ENCODE measurements at regions not wholly inside any gene's neighbourhood (a gene's known extent, or its start where the extent isn't known, plus 50 kb on each side); places are given as distances from the start of the nearest gene placed in this dataset.

GRCh38 chr15:58306591-58307312, 125.0 kb upstream of the LIPC start (continued):
- TF ChIP-seq ZFP37 (CRISPR knock-in tag; IDR thresholded peaks at IDR 0.05; ENCODE audit: borderline replicate concordance) (no peak), ZNF260 (CRISPR knock-in tag; IDR thresholded peaks at IDR 0.05; ENCODE audit: borderline replicate concordance, low read depth) (no peak), SOX13 (IDR thresholded peaks at IDR 0.05) (no peak), SOX13 (CRISPR knock-in tag; conservative IDR thresholded peaks at IDR 0.05 in 1 of 2, IDR thresholded peaks at IDR 0.05 in 1 of 2) (0 out of 4 replicates have a peak, but pooled peaks of 1 of the 2 experiments have one; percentile 31), ZSCAN31 (CRISPR knock-in tag; IDR thresholded peaks at IDR 0.05; ENCODE audit: low read depth) (no peak), ASH2L (IDR thresholded peaks at IDR 0.05; ENCODE audit: insufficient read length, low read depth, low read length) (no peak), JUNB (CRISPR knock-in tag; IDR thresholded peaks at IDR 0.05; ENCODE audit: borderline replicate concordance) (no peak)

GRCh38 chr15:58307313-58307961, 124.4 kb upstream of the LIPC start:
- Histone ChIP-seq H3K4me1 (ENCODE audit: insufficient read depth, low read length) (peaks cover 32% of the 10 kb centered on the region), H4K20me1 (ENCODE audit: insufficient read depth, low read length) (no peaks in the 10 kb centered on the region), H3K36me3 (replicated peaks in 1 of 2; ENCODE audit: control insufficient read depth in 1 of 2, insufficient read depth in 2 of 2, low read length in 2 of 2) (no peaks in the 10 kb centered on the region), H3K79me2 (ENCODE audit: insufficient read depth, low read length) (no peaks in the 10 kb centered on the region), H2AFZ (ENCODE audit: low read length) (no peak overlapping the region), H3K9me3 (ENCODE audit: low read length) (no peaks in the 10 kb centered on the region), H3K4me2 (ENCODE audit: low read depth, low read length) (0 out of 2 replicates have a peak overlapping the region, but pooled peaks have one; percentile 42), H3K9ac (ENCODE audit: insufficient read depth, low read depth, low read length) (no peak overlapping the region), H3K4me3 (replicated peaks in 1 of 3; ENCODE audit: insufficient read depth in 1 of 3, low read depth in 2 of 3, low read length in 3 of 3) (no peak overlapping the region), H3K27ac (ENCODE audit: extremely low read length, insufficient read depth, low read length) (peak overlapping the region; percentile 50), H3K27me3 (ENCODE audit: control insufficient read depth in 1 of 2, insufficient read depth in 2 of 2, low read length in 2 of 2) (no peaks in the 10 kb centered on the region)
- in situ Hi-C loops (cut with HindIII; ENCODE audit: extremely low pct_ligation_motif_present, low pct_unique_long_range_greater_than_20kb) (no loop called here), intact Hi-C loops (cut with micrococcal nuclease; ENCODE audit: unreplicated experiment) (no loop called here)
- CTCF ChIA-PET (ENCODE audit: low intra/inter-chr PET ratio, low total read pairs) = no interaction called here
- no peak for DNase-seq (ENCODE audit: low spot score)
- TF ChIP-seq, protein P1, sequence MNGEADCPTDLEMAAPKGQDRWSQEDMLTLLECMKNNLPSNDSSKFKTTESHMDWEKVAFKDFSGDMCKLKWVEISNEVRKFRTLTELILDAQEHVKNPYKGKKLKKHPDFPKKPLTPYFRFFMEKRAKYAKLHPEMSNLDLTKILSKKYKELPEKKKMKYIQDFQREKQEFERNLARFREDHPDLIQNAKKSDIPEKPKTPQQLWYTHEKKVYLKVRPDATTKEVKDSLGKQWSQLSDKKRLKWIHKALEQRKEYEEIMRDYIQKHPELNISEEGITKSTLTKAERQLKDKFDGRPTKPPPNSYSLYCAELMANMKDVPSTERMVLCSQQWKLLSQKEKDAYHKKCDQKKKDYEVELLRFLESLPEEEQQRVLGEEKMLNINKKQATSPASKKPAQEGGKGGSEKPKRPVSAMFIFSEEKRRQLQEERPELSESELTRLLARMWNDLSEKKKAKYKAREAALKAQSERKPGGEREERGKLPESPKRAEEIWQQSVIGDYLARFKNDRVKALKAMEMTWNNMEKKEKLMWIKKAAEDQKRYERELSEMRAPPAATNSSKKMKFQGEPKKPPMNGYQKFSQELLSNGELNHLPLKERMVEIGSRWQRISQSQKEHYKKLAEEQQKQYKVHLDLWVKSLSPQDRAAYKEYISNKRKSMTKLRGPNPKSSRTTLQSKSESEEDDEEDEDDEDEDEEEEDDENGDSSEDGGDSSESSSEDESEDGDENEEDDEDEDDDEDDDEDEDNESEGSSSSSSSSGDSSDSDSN (CRISPR knock-in tag; IDR thresholded peaks at IDR 0.05) = no peak
- TF ChIP-seq SIN3A (IDR thresholded peaks at IDR 0.05; ENCODE audit: borderline replicate concordance, low read depth, low read length) (no peak), E2F2 (CRISPR knock-in tag; IDR thresholded peaks at IDR 0.05; ENCODE audit: borderline replicate concordance) (no peak), POLR2AphosphoS2 (IDR thresholded peaks at IDR 0.05; ENCODE audit: low read depth, low read length) (no peak), THAP11 (CRISPR knock-in tag; IDR thresholded peaks at IDR 0.05) (no peak), RXRA (CRISPR knock-in tag; IDR thresholded peaks at IDR 0.05) (no peak), SP1 (IDR thresholded peaks at IDR 0.05) (no peak), SP1 (CRISPR knock-in tag; IDR thresholded peaks at IDR 0.05) (no peak), AGO2 (optimal IDR thresholded peaks at IDR 0.05; ENCODE audit: low read depth, low read length) (no peak)
- POLR2A ChIA-PET = interaction anchor here (1.1 to 2.1 kb wide), 4 partner anchors 10 to 463 kb away, joined by 4 to 10 read pairs (median 7); partner anchors contain the start of gene MINDY2
- no peak for ATAC-seq
- no peak for FAIRE-seq
- 71% methylated on average over 6 of the region's 6 CpGs for WGBS (ENCODE audit: low lambda C conversion rate)
- BruUV-seq (replicated peaks) = no TSS peak
